Endothelial cell of umbilical vein (primary cell): ENCODE measurements at regions not wholly inside any gene's neighbourhood (a gene's known extent, or its start where the extent isn't known, plus 50 kb on each side); places are given as distances from the start of the nearest gene placed in this dataset.

Experiments used
- BruUV-seq: library from RNA; stranded (reverse); fragments of 400-500 nt; replicated peaks from 2 replicates; lab custom pipeline; 2021; lab: Mats Ljungman, UMichigan
- CTCF ChIA-PET: fragments of 300-600, 350-600 bp; sonication (Branson Sonifier 250); formaldehyde crosslinking; loops from one replicate; lab custom pipeline; 2021; ENCODE audit warnings: antibody characterized with exemption, inconsistent platforms; lab: Charles Lee
- POLR2A ChIA-PET: fragments of 300-600, 350-600 bp; sonication (Branson Sonifier 250); formaldehyde crosslinking; loops from one replicate; lab custom pipeline; 2021; ENCODE audit warnings: antibody characterized with exemption, inconsistent platforms; lab: Charles Lee
- DNase-seq: peaks from one replicate; pipeline ENCODE4 v3.0.0-alpha.2; 2011; ENCODE audit warnings: low read depth, low spot score
- FAIRE-seq: peaks from 2 replicates; lab custom pipeline; 2011; peaks lifted over from hg19 to GRCh38; lab: Jason Lieb, UNC
- H2AFZ ChIP-seq: 2 replicates; pipeline ENCODE4 v1.6.0; 2012; ENCODE audit warnings: low read depth, low read length, control low read depth, inconsistent platforms
- H3K27ac ChIP-seq: 2 replicates; pipeline ENCODE4 v1.5.1; 2011; ENCODE audit warnings: low read depth, mild to moderate bottlenecking, control low read depth, low read length, moderate library complexity; ENCODE audit not compliant: insufficient read depth
- H3K27me3 ChIP-seq, 2 experiments: 2 replicates each; pipeline versions ENCODE4 v1.6.0 to v1.6.1; 2011; ENCODE audit warnings: low read length in 2 of 2, mixed read lengths in 1 of 2; ENCODE audit not compliant: control insufficient read depth in 2 of 2, insufficient read depth in 2 of 2
- H3K36me3 ChIP-seq, 2 experiments: 2 replicates in 1 of 2; 3 replicates in 1 of 2; pipeline ENCODE4 v1.5.1; 2011; ENCODE audit warnings: low read length in 2 of 2, mild to moderate bottlenecking in 1 of 2, moderate library complexity in 1 of 2; ENCODE audit not compliant: control insufficient read depth in 2 of 2, insufficient read depth in 2 of 2; ENCODE audit errors: extremely low read depth in 1 of 2
- H3K4me1 ChIP-seq: 3 replicates; pipeline ENCODE4 v1.5.1; 2011; ENCODE audit warnings: mild to moderate bottlenecking, low read length; ENCODE audit not compliant: control insufficient read depth, insufficient read depth; ENCODE audit errors: extremely low read depth
- H3K4me2 ChIP-seq: 2 replicates; pipeline ENCODE4 v1.6.1; 2011; ENCODE audit warnings: low read length, control low read depth, mixed read lengths; ENCODE audit not compliant: insufficient read depth
- H3K4me3 ChIP-seq, 3 experiments: fragments of 200-600 bp in 1 of 3; sonication (generic), shearing (Covaris generic) in 1 of 3; replicated peaks in 1 of 3; 2 replicates each; pipeline ENCODE4 v1.5.1; 2011 to 2016; ENCODE audit warnings: control low read depth in 3 of 3, low read length in 3 of 3, mild to moderate bottlenecking in 2 of 3, inconsistent platforms in 1 of 3, low read depth in 1 of 3, moderate library complexity in 1 of 3; ENCODE audit not compliant: insufficient read depth in 1 of 3
- H3K79me2 ChIP-seq: 2 replicates; pipeline ENCODE4 v1.6.0; 2012; ENCODE audit warnings: low read length, inconsistent platforms; ENCODE audit not compliant: control insufficient read depth, insufficient read depth
- H3K9ac ChIP-seq: replicated peaks from 2 replicates; pipeline ENCODE3; 2011; ENCODE audit warnings: low read length, control low read depth; ENCODE audit not compliant: insufficient read depth; ENCODE audit errors: extremely low read depth
- H3K9me1 ChIP-seq: replicated peaks from 3 replicates; pipeline ENCODE4 v1.6.0; 2011; ENCODE audit warnings: mild to moderate bottlenecking, low read length; ENCODE audit not compliant: control insufficient read depth, insufficient read depth; ENCODE audit errors: extremely low read depth
- H3K9me3 ChIP-seq: replicated peaks from 2 replicates; pipeline ENCODE4 v1.5.1; 2012; ENCODE audit warnings: low read length, inconsistent platforms; ENCODE audit not compliant: control insufficient read depth, insufficient read depth
- H4K20me1 ChIP-seq: replicated peaks from 2 replicates; pipeline ENCODE3; 2011; ENCODE audit warnings: mild to moderate bottlenecking, low read length; ENCODE audit not compliant: control insufficient read depth, insufficient read depth; ENCODE audit errors: extremely low read depth
- EZH2 ChIP-seq: IDR thresholded peaks from 2 replicates; pipeline ENCODE4 v1.6.1; 2012; ENCODE audit warnings: borderline replicate concordance, low read depth, mild to moderate bottlenecking, moderate library complexity, low read length, inconsistent platforms; ENCODE audit not compliant: severe bottlenecking
- FOS ChIP-seq: IDR thresholded peaks from 2 replicates; pipeline ENCODE4 v1.6.1; 2011; ENCODE audit warnings: mild to moderate bottlenecking, low read length, moderate library complexity, borderline replicate concordance; ENCODE audit not compliant: insufficient read depth
- JUN ChIP-seq: IDR thresholded peaks from 2 replicates; pipeline ENCODE4 v1.6.1; 2011; ENCODE audit warnings: borderline replicate concordance, low read depth; ENCODE audit not compliant: insufficient read length, insufficient read depth
- dilution Hi-C: fragments of 300-500 bp; cut with MboI; formaldehyde crosslinking; loops from one replicate; pipeline ENCODE4 v1.15.0; 2019; ENCODE audit warnings: low sequenced_read_pairs; ENCODE audit not compliant: extremely low pct_ligation_motif_present
- intact Hi-C: fragments of 100-400 bp; cut with micrococcal nuclease; formaldehyde crosslinking; loops from one replicate; pipeline ENCODE4 v1.10.0; 2022

DNA sequence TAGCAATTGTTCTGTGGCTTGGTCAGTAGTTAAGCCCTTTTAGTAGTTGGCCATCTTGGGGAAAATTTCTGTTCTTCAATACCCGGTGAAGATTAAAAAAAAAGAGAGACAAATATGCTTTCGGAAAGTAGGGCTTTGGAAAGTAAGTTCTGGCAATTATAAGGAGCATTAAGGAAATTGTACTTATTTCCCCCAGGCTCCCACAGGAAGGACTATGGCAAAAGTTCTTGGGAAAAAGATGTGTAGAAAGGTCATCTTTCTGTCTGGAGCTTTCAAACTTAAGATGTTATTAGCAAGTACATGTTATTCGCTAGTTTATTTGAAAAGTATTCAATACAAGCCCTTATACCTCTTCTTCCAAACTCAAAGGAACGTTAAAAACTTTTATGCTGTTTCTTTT is 144.5 kb downstream of the MTX2 start:
- H2AFZ ChIP-seq = peak overlapping the region; percentile 77
- H3K9me3 ChIP-seq = no peaks in the 10 kb centered on the region
- H3K36me3 ChIP-seq = no peaks in the 10 kb centered on the region
- peaks cover 28% of the 10 kb centered on the region for H3K4me1 ChIP-seq
- ChIA-PET POLR2A (no interaction called here), CTCF (interaction anchor here (1.4 to 2.6 kb wide), 5 partner anchors 41 to 274 kb away, joined by 3 to 14 read pairs (median 5); no protein-coding TSS in a partner anchor)
- H3K4me3 ChIP-seq = no peak overlapping the region
- no peak overlapping the region for H3K9ac ChIP-seq
- H3K27me3 ChIP-seq = no peaks in the 10 kb centered on the region
- TF ChIP-seq JUN = no peak
- H3K27ac ChIP-seq = peak overlapping the region; percentile 87
- FAIRE-seq = no peak
- no peaks in the 10 kb centered on the region for H3K9me1 ChIP-seq
- no TSS peak for BruUV-seq
- H3K4me2 ChIP-seq = peak overlapping the region; percentile 42
- dilution Hi-C loops = no loop called here
- intact Hi-C loops = loop anchor here (2.0 kb wide), 1 partner anchor 15 kb away; no protein-coding TSS in a partner anchor
- H4K20me1 ChIP-seq = no peaks in the 10 kb centered on the region
- H3K79me2 ChIP-seq = no peaks in the 10 kb centered on the region
- peak; percentile 49 for DNase-seq

DNA sequence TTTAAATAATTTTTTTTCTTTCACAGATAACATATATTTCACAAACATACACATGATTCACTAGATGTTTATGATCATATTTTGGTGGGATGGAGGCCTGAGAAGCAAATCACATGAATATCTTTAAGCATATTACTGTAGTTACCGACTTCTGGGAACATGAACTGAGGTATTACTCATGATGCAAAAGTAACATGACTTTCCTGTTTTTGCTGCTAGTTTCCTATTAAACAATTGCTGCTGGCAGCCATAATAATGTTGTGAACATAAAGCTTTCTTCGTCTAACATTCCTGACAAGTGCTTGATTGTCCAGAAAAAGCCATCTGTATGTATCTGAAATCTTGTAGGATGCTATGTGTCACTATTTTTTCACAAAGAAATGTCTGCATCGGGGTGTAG is 145.4 kb downstream of the MTX2 start:
- peak; percentile 96 for DNase-seq

More for the DNA sequence above, 145.4 kb downstream of the MTX2 start:
- peaks cover 36% of the 10 kb centered on the region for H3K4me1 ChIP-seq
- intact Hi-C loops = no loop called here
- peak overlapping the region; percentile 87 for H3K27ac ChIP-seq
- H3K36me3 ChIP-seq = no peaks in the 10 kb centered on the region
- no peaks in the 10 kb centered on the region for H4K20me1 ChIP-seq
- peak; percentile 88 for FAIRE-seq
- TF ChIP-seq JUN = peak; percentile 82
- no peak for TF ChIP-seq EZH2
- TF ChIP-seq FOS = peak; percentile 46
- CTCF ChIA-PET = interaction anchor here (0.9 to 2.6 kb wide), 7 partner anchors 16 to 275 kb away, joined by 3 to 14 read pairs (median 4); no protein-coding TSS in a partner anchor
- POLR2A ChIA-PET = no interaction called here
- peak overlapping the region; percentile 42 for H3K9ac ChIP-seq
- no peaks in the 10 kb centered on the region for H3K27me3 ChIP-seq
- H3K4me2 ChIP-seq = peak overlapping the region; percentile 42
- no TSS peak for BruUV-seq
- no peaks in the 10 kb centered on the region for H3K79me2 ChIP-seq
- no peaks in the 10 kb centered on the region for H3K9me1 ChIP-seq
- dilution Hi-C loops = no loop called here
- no peak overlapping the region for H3K4me3 ChIP-seq
- H3K9me3 ChIP-seq = no peaks in the 10 kb centered on the region
- H2AFZ ChIP-seq = peak overlapping the region; percentile 69
